HEK293T (cell line): ENCODE measurements at regions not wholly inside any gene's neighbourhood (a gene's known extent, or its start where the extent isn't known, plus 50 kb on each side); places are given as distances from the start of the nearest gene placed in this dataset.

Experiments used
- CTCF ChIA-PET: fragments of 350-600 bp; formaldehyde crosslinking; extraction: SDS; loops from one replicate; lab custom pipeline; 2021; ENCODE audit warnings: antibody characterized with exemption, inconsistent platforms; lab: Yijun Ruan, JAX
- POLR2A ChIA-PET: fragments of 350-600 bp; formaldehyde crosslinking; extraction: SDS; loops from one replicate; lab custom pipeline; 2020; ENCODE audit warnings: antibody characterized with exemption, inconsistent platforms; lab: Yijun Ruan, JAX
- DNase-seq: peaks from one replicate; pipeline ENCODE4 v3.0.0; 2012; ENCODE audit warnings: mixed read lengths; ENCODE audit errors: extremely low spot score
- ARNT ChIP-seq: fragments of 450-650 bp; IDR thresholded peaks from 2 replicates; pipeline ENCODE4 v1.6.1; 2017; ENCODE audit warnings: mild to moderate bottlenecking
- BHLHE40 ChIP-seq: fragments of 450-650 bp; IDR thresholded peaks from 2 replicates; pipeline ENCODE4 v1.6.1; 2016; ENCODE audit warnings: mild to moderate bottlenecking, moderate library complexity, borderline replicate concordance
- CTBP1 ChIP-seq: fragments of 450-650 bp; IDR thresholded peaks from 2 replicates; pipeline ENCODE4 v1.6.1; 2016; ENCODE audit warnings: borderline replicate concordance
- ELF4 ChIP-seq: fragments of 450-650 bp; IDR thresholded peaks from 2 replicates; pipeline ENCODE4 v1.6.1; 2017; ENCODE audit warnings: antibody characterized with exemption
- FOXA1 ChIP-seq: fragments of 450-650 bp; IDR thresholded peaks from 2 replicates; pipeline ENCODE4 v1.6.1; 2016; ENCODE audit warnings: mild to moderate bottlenecking
- FOXK2 ChIP-seq: fragments of 450-650 bp; IDR thresholded peaks from 2 replicates; pipeline ENCODE4 v1.6.1; 2016; ENCODE audit warnings: mild to moderate bottlenecking
- FOXM1 ChIP-seq: fragments of 450-650 bp; IDR thresholded peaks from 2 replicates; pipeline ENCODE4 v1.6.1; 2017; ENCODE audit warnings: mild to moderate bottlenecking, borderline replicate concordance
- HDGF ChIP-seq: fragments of 450-650 bp; IDR thresholded peaks from 2 replicates; pipeline ENCODE4 v1.6.1; 2017; ENCODE audit warnings: antibody characterized with exemption, borderline replicate concordance
- L3MBTL2 ChIP-seq: fragments of 450-650 bp; conservative IDR thresholded peaks from 2 replicates; pipeline ENCODE4 v1.6.1; 2016; ENCODE audit warnings: mild to moderate bottlenecking
- LEF1 ChIP-seq: fragments of 450-650 bp; IDR thresholded peaks from 2 replicates; pipeline ENCODE4 v1.6.1; 2017; ENCODE audit warnings: mild to moderate bottlenecking, borderline replicate concordance
- NFRKB ChIP-seq: fragments of 450-650 bp; IDR thresholded peaks from 2 replicates; pipeline ENCODE4 v1.6.1; 2016; ENCODE audit warnings: mild to moderate bottlenecking, moderate library complexity
- PKNOX1 ChIP-seq: fragments of 450-650 bp; IDR thresholded peaks from 2 replicates; pipeline ENCODE4 v1.6.1; 2016
- SP1 ChIP-seq: fragments of 450-650 bp; IDR thresholded peaks from 2 replicates; pipeline ENCODE4 v1.6.1; 2017
- SUZ12 ChIP-seq: fragments of 450-650 bp; IDR thresholded peaks from 2 replicates; pipeline ENCODE4 v1.6.1; 2016; ENCODE audit warnings: mild to moderate bottlenecking
- TARDBP ChIP-seq: fragments of 450-650 bp; IDR thresholded peaks from 2 replicates; pipeline ENCODE4 v1.6.1; 2016
- ZNF384 ChIP-seq: fragments of 450-650 bp; IDR thresholded peaks from 2 replicates; pipeline ENCODE4 v1.6.1; 2016

GRCh38 chr12:113722747-113723146, 243.4 kb downstream of the RBM19 start:
- TF ChIP-seq ZNF384 (no peak), TARDBP (no peak), ELF4 (no peak), HDGF (no peak), CTBP1 (no peak), LEF1 (no peak), FOXA1 (no peak), FOXK2 (no peak), ARNT (no peak), SUZ12 (no peak), FOXM1 (no peak), L3MBTL2 (no peak), SP1 (no peak), PKNOX1 (no peak), NFRKB (no peak), BHLHE40 (no peak)
- no peak for DNase-seq
- POLR2A ChIA-PET, result no interaction called here
- CTCF ChIA-PET, result interaction anchor here (0.7 to 0.8 kb wide), 2 partner anchors 9 to 24 kb away, joined by 3 to 6 read pairs; no protein-coding TSS in a partner anchor

GRCh38 chr12:113720629-113721028, 245.5 kb downstream of the RBM19 start:
- CTCF ChIA-PET, result no interaction called here
- POLR2A ChIA-PET, result no interaction called here
- no peak for DNase-seq
- TF ChIP-seq FOXK2 (no peak), ZNF384 (no peak), SUZ12 (no peak), ELF4 (no peak), BHLHE40 (no peak), HDGF (no peak), PKNOX1 (no peak), CTBP1 (no peak), LEF1 (no peak), FOXA1 (no peak), ARNT (no peak), L3MBTL2 (no peak), FOXM1 (no peak), NFRKB (no peak), SP1 (no peak), TARDBP (no peak)

GRCh38 chr12:113719911-113720591, 246.1 kb downstream of the RBM19 start:
- POLR2A ChIA-PET, result no interaction called here

GRCh38 chr12:113713156-113713555, 241.5 kb upstream of the LHX5 start:
- TF ChIP-seq FOXK2 (no peak), NFRKB (no peak), ZNF384 (no peak), L3MBTL2 (no peak), TARDBP (no peak), SUZ12 (no peak), ARNT (no peak), FOXM1 (no peak)
- ChIA-PET CTCF (no interaction called here), POLR2A (no interaction called here)
- DNase-seq, result no peak

More at GRCh38 chr12:113719911-113720591, 246.1 kb downstream of the RBM19 start:
- CTCF ChIA-PET, result no interaction called here
- no peak for DNase-seq
- TF ChIP-seq CTBP1 (no peak), SUZ12 (no peak), SP1 (no peak), L3MBTL2 (no peak), HDGF (no peak), ELF4 (no peak), ARNT (no peak), ZNF384 (no peak), FOXA1 (no peak), LEF1 (no peak), NFRKB (no peak), FOXK2 (no peak), BHLHE40 (no peak), FOXM1 (no peak), PKNOX1 (no peak), TARDBP (no peak)

GRCh38 chr12:113712481-113712880, 240.8 kb upstream of the LHX5 start:
- TF ChIP-seq ELF4, result no peak
- no peak for TF ChIP-seq PKNOX1
- TF ChIP-seq L3MBTL2, result no peak
- no peak for TF ChIP-seq HDGF
- no peak for TF ChIP-seq ZNF384
- TF ChIP-seq BHLHE40, result no peak
- no peak for TF ChIP-seq SUZ12
- TF ChIP-seq LEF1, result no peak
- DNase-seq, result no peak
- POLR2A ChIA-PET, result no interaction called here
- CTCF ChIA-PET, result no interaction called here

GRCh38 chr12:113710216-113710615, 238.5 kb upstream of the LHX5 start:
- no peak for DNase-seq
- TF ChIP-seq NFRKB (no peak), FOXA1 (no peak), ZNF384 (no peak), SP1 (no peak), SUZ12 (no peak), FOXM1 (no peak), TARDBP (no peak), FOXK2 (no peak), CTBP1 (no peak), PKNOX1 (no peak), BHLHE40 (no peak), ELF4 (no peak), HDGF (no peak), ARNT (no peak)
- CTCF ChIA-PET, result no interaction called here
- POLR2A ChIA-PET, result no interaction called here
